GM12874 (cell line): ENCODE measurements at regions not wholly inside any gene's neighbourhood (a gene's known extent, or its start where the extent isn't known, plus 50 kb on each side); places are given as distances from the start of the nearest gene placed in this dataset.

ENCODE experiments used
- CTCF ChIP-seq: IDR thresholded peaks from 2 replicates; pipeline ENCODE4 v1.5.1; 2011; ENCODE audit warnings: low read depth, mild to moderate bottlenecking, control low read depth, low read length, moderate library complexity; ENCODE audit not compliant: insufficient read depth

- TF ChIP-seq CTCF = no peak
These were observed 92.4 kb downstream of the MICALL2 start for GRCh38 chr7:1366801-1367405.

- TF ChIP-seq CTCF = no peak
These were observed 91.6 kb downstream of the MICALL2 start for GRCh38 chr7:1367501-1368183.

GRCh38 chr7:1368184-1368681 is 91.0 kb downstream of the MICALL2 start:
- TF ChIP-seq CTCF = no peak

GRCh38 chr7:1368682-1369571 is 90.3 kb downstream of the MICALL2 start:
- peak; percentile 33; the same call in 1 of the 2 replicates for TF ChIP-seq CTCF

- no peak for TF ChIP-seq CTCF
These were observed 89.2 kb downstream of the MICALL2 start for GRCh38 chr7:1369916-1370657.

- no peak for TF ChIP-seq CTCF
These were observed 88.5 kb downstream of the MICALL2 start for GRCh38 chr7:1370738-1371137.
